ENCODE measurements at regions not wholly inside any gene's neighbourhood (a gene's known extent, or its start where the extent isn't known, plus 50 kb on each side); places are given as distances from the start of the nearest gene placed in this dataset.
A peak's percentile ranks its signal among the peaks of the same experiment; 100 is the strongest.

DNA sequence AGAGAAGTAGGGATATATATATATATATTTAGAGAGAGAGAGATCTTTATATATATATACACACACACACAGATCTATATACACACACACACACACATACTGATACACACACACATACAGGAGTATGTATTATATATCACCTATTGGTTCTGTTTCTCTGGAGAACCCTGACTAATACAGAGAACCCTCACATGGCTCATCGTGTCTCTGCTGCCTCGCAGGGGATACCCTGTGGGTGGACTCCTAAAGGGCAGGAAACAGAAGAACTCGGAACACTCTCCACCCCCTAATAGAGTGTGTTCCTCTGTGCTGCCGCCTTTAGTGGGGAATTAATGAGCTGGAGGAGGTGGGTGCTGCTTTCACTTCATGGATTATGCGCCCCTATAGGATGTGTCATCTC, 86.6 kb downstream of the NPY start:
- BruUV-seq (replicated peaks), result no TSS peak
- no peaks in the 10 kb centered on the region for H3K4me1 Mint-ChIP-seq (ENCODE audit: insufficient read depth, unreplicated experiment)
- no peaks in the 10 kb centered on the region for H3K36me3 Mint-ChIP-seq (ENCODE audit: insufficient read depth, unreplicated experiment)
- ChIA-PET POLR2A (interaction anchor here (1.1 kb wide), 1 partner anchor 64 kb away, joined by 4 read pairs; no protein-coding TSS in a partner anchor), CTCF (interaction anchor here (0.5 to 4.3 kb wide), 4 partner anchors 11 to 507 kb away, joined by 3 to 22 read pairs (median 4); no protein-coding TSS in a partner anchor)
- H3K9me3 Mint-ChIP-seq (ENCODE audit: unreplicated experiment), result no peaks in the 10 kb centered on the region
- TF ChIP-seq, protein P1, sequence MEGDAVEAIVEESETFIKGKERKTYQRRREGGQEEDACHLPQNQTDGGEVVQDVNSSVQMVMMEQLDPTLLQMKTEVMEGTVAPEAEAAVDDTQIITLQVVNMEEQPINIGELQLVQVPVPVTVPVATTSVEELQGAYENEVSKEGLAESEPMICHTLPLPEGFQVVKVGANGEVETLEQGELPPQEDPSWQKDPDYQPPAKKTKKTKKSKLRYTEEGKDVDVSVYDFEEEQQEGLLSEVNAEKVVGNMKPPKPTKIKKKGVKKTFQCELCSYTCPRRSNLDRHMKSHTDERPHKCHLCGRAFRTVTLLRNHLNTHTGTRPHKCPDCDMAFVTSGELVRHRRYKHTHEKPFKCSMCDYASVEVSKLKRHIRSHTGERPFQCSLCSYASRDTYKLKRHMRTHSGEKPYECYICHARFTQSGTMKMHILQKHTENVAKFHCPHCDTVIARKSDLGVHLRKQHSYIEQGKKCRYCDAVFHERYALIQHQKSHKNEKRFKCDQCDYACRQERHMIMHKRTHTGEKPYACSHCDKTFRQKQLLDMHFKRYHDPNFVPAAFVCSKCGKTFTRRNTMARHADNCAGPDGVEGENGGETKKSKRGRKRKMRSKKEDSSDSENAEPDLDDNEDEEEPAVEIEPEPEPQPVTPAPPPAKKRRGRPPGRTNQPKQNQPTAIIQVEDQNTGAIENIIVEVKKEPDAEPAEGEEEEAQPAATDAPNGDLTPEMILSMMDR (IDR thresholded peaks at IDR 0.05; ENCODE audit: unreplicated experiment), result no peak
- H3K27me3 Mint-ChIP-seq (ENCODE audit: insufficient read depth, unreplicated experiment), result no peaks in the 10 kb centered on the region
- no peak overlapping the region for H3K27ac Mint-ChIP-seq (ENCODE audit: low read depth, unreplicated experiment)
- H3K4me3 Mint-ChIP-seq (ENCODE audit: unreplicated experiment), result no peak overlapping the region
- DNase-seq (ENCODE audit: unreplicated experiment), result no peak
- intact Hi-C loops (cut with micrococcal nuclease), result no loop called here

DNA sequence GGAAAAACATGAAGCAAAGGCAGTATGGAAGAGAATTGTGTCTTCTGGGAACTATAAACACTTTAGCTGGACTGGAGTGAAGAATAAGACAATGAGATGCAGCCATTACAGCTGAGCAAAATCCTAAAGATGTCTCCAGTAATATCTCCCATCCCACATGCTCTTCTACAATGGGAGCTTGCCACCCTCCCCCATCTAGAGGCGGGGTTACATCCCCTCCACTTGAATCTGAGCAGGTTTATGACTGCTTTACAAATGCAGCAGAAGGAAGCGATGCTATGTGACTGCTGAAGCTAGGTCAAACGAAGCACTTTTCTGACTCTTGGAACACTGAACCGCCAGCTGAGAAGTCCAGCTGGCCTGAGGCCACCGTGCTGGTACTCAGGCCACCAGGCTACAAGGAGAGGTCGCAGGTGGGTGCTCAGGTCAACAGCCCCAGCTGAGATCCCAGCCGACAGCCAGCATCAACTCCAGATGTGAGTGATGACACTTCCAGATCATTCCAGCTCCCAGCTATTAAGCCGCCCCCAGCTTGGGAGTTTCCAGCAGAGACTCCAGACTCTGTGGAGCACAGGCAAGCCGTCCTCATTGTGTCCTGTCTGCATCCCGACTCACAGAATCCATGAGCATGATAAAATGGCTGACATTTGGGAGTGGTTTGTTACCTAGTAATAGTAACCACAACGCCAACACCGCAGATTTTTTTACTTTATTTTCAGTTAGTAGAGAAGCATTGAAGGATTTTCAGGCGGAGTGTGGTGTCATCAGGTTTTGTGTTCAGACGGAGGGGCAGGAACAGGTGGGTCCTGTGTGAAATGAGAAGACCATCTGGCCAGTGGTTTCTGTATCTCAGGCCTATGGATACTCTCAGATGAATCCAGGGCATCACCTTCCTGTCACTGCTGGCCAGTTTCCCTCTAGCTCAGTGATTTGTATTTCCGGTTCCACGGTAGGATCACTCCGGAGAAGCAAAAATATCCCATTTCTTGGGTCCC, 89.3 kb downstream of the NPY start:
- no TSS peak for BruUV-seq (replicated peaks)
- ChIA-PET POLR2A (no interaction called here), CTCF (interaction anchor here (0.6 to 4.3 kb wide), 3 partner anchors 8 to 1412 kb away, joined by 3 to 22 read pairs (median 3); no protein-coding TSS in a partner anchor)
- TF ChIP-seq, protein P1 (IDR thresholded peaks at IDR 0.05; ENCODE audit: unreplicated experiment), result no peak
- no peak overlapping the region for H3K4me3 Mint-ChIP-seq (ENCODE audit: unreplicated experiment)
- DNase-seq (ENCODE audit: unreplicated experiment), result no peak
- no peaks in the 10 kb centered on the region for H3K4me1 Mint-ChIP-seq (ENCODE audit: insufficient read depth, unreplicated experiment)
- intact Hi-C loops (cut with micrococcal nuclease), result no loop called here
- no peaks in the 10 kb centered on the region for H3K36me3 Mint-ChIP-seq (ENCODE audit: insufficient read depth, unreplicated experiment)
- H3K27me3 Mint-ChIP-seq (ENCODE audit: insufficient read depth, unreplicated experiment), result no peaks in the 10 kb centered on the region
- H3K27ac Mint-ChIP-seq (ENCODE audit: low read depth, unreplicated experiment), result no peak overlapping the region
- no peaks in the 10 kb centered on the region for H3K9me3 Mint-ChIP-seq (ENCODE audit: unreplicated experiment)

DNA sequence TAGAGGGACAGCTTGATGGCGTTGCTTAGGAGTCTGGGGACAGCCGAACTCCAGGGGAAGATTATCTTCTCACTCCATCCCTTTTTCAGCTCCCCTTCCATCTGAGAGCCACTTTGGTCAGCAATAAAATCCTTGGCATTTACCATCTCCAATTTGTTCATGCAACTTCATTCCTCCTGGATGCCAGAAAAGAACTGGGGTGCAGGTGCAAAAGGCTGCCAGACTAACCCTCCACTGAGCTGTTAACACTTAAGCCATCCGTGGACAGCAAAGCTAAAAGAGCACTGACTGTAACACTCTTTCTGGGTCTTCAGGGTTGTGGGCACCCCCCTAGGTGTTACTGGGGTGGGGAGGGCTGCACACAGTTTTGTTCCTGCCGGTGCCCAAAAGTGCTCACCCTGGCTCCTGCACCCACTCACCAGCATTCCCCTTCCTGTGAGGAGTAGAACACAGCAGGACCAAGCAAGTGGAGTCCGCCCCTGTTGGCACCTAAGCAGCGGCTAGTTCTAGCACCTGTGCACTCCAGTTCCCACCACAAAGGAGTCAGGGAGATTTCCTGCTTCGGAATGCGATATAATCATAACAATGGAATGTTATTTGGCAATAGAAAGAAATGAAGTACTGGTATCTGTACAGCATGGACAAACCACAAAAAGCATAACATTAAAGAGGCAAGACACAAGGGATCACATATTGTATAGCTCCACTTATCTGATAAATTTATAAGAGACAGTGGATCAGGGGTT, 95.1 kb downstream of the NPY start:
- Mint-ChIP-seq H3K4me1 (ENCODE audit: insufficient read depth, unreplicated experiment) (peaks cover 22% of the 10 kb centered on the region), H3K4me3 (ENCODE audit: unreplicated experiment) (no peak overlapping the region), H3K9me3 (ENCODE audit: unreplicated experiment) (no peaks in the 10 kb centered on the region), H3K27me3 (ENCODE audit: insufficient read depth, unreplicated experiment) (no peaks in the 10 kb centered on the region), H3K36me3 (ENCODE audit: insufficient read depth, unreplicated experiment) (no peaks in the 10 kb centered on the region), H3K27ac (ENCODE audit: low read depth, unreplicated experiment) (peak overlapping the region; percentile 8)
- ChIA-PET POLR2A (interaction anchor here (0.8 to 1.0 kb wide), 2 partner anchors 495 to 612 kb away, joined by 3 read pairs; no protein-coding TSS in a partner anchor), CTCF (interaction anchor here (0.6 to 1.5 kb wide), 4 partner anchors 72 to 514 kb away, joined by 3 to 6 read pairs (median 4); no protein-coding TSS in a partner anchor)
- TF ChIP-seq, protein P1 (IDR thresholded peaks at IDR 0.05; ENCODE audit: unreplicated experiment), result no peak
- BruUV-seq (replicated peaks), result no TSS peak
- intact Hi-C loops (cut with micrococcal nuclease), result no loop called here
- peak; percentile 87 for DNase-seq (ENCODE audit: unreplicated experiment)

Data from MCF 10A (cell line).